ENCODE measurements at regions not wholly inside any gene's neighbourhood (a gene's known extent, or its start where the extent isn't known, plus 50 kb on each side); places are given as distances from the start of the nearest gene placed in this dataset.

DNA sequence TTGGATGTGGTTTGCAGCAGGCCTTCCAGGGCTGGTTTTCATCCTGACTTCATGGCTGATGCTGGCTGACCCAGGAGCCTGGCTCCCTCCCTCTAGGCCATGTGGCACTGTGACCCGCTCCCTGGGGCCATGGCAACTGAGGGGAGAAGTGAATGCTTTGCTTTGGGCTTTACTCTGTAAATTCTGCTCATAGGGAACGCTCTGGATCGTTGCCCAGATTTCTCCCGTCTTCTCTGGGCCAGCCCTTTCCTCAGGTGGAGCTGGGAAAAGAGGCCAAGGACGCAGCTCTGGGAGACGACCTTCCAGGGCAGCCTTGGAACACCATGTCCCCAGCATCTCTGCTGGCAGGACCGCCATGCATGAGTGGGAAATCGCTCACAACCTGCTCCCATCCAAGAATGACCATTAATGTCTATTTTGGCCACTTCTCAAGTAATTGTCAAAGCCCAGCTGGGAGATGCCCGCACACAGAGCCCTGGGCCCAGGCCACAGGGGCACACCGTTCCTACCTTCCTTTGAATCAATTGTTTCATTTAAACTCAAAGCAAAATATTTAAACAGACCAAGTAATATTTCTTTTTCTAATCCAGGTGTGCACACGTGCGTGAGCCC, 321.8 kb downstream of the TEX29 start:
- no peak overlapping the region for H3K9ac ChIP-seq (ENCODE audit: low read length)
- no peaks in the 10 kb centered on the region for H4K20me1 ChIP-seq (ENCODE audit: low read depth, low read length)
- no peak overlapping the region for H3K27ac ChIP-seq (ENCODE audit: low read depth, low read length)
- H2AFZ ChIP-seq (ENCODE audit: low read depth, low read length, severe bottlenecking): no peak overlapping the region
- H3K4me2 ChIP-seq (ENCODE audit: low read depth, low read length, poor library complexity, severe bottlenecking): no peak overlapping the region
- no peaks in the 10 kb centered on the region for H3K27me3 ChIP-seq (ENCODE audit: low read length)
- H3K36me3 ChIP-seq (ENCODE audit: low read length): no peaks in the 10 kb centered on the region
- H3K9me3 ChIP-seq (ENCODE audit: insufficient read depth, low read length): no peaks in the 10 kb centered on the region
- no peaks in the 10 kb centered on the region for H3K9me2 ChIP-seq (replicated peaks; ENCODE audit: insufficient read depth, low read length)
- H3F3A ChIP-seq (ENCODE audit: insufficient read depth): no peaks in the 10 kb centered on the region
- TF ChIP-seq, protein P1, sequence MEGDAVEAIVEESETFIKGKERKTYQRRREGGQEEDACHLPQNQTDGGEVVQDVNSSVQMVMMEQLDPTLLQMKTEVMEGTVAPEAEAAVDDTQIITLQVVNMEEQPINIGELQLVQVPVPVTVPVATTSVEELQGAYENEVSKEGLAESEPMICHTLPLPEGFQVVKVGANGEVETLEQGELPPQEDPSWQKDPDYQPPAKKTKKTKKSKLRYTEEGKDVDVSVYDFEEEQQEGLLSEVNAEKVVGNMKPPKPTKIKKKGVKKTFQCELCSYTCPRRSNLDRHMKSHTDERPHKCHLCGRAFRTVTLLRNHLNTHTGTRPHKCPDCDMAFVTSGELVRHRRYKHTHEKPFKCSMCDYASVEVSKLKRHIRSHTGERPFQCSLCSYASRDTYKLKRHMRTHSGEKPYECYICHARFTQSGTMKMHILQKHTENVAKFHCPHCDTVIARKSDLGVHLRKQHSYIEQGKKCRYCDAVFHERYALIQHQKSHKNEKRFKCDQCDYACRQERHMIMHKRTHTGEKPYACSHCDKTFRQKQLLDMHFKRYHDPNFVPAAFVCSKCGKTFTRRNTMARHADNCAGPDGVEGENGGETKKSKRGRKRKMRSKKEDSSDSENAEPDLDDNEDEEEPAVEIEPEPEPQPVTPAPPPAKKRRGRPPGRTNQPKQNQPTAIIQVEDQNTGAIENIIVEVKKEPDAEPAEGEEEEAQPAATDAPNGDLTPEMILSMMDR (IDR thresholded peaks at IDR 0.05; ENCODE audit: insufficient read depth, low read length, poor library complexity, severe bottlenecking): no peak
- no peak for TF ChIP-seq EZH2phosphoT487 (conservative IDR thresholded peaks at IDR 0.05; ENCODE audit: low read length)
- no peaks in the 10 kb centered on the region for H3K79me2 ChIP-seq (ENCODE audit: insufficient read depth, low read length)
- H3K4me3 ChIP-seq (ENCODE audit: insufficient read depth, low read length, poor library complexity, severe bottlenecking): no peak overlapping the region

DNA sequence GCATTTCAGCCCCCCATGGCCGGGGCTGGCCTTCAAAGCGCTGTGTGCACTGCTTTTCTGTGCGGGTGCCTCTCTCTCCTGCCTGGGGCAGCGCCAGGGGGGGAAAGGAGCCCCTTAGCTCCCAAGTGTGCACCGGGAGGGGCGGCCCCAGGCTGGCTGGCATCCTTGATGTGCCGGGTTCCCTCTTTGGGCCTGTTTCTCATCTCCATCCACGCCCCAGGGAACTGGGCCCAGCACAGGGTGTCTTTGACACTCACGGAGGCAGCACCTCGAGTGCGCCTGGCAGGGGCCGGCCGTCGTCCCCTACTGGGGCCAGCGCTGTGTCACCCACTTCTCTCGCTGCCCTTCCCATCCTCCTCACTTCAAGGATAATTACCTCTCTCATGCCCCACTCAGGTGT, 324.3 kb downstream of the TEX29 start:
- Histone ChIP-seq H3F3A (ENCODE audit: insufficient read depth) (no peaks in the 10 kb centered on the region), H3K9ac (ENCODE audit: low read length) (no peak overlapping the region), H2AFZ (ENCODE audit: low read depth, low read length, severe bottlenecking) (no peak overlapping the region), H3K4me2 (ENCODE audit: low read depth, low read length, poor library complexity, severe bottlenecking) (no peak overlapping the region), H3K4me3 (ENCODE audit: insufficient read depth, low read length, poor library complexity, severe bottlenecking) (no peak overlapping the region), H3K9me3 (ENCODE audit: insufficient read depth, low read length) (no peaks in the 10 kb centered on the region), H3K9me2 (replicated peaks; ENCODE audit: insufficient read depth, low read length) (no peaks in the 10 kb centered on the region), H3K79me2 (ENCODE audit: insufficient read depth, low read length) (no peaks in the 10 kb centered on the region), H4K20me1 (ENCODE audit: low read depth, low read length) (no peaks in the 10 kb centered on the region), H3K27me3 (ENCODE audit: low read length) (no peaks in the 10 kb centered on the region), H3K36me3 (ENCODE audit: low read length) (no peaks in the 10 kb centered on the region), H3K27ac (ENCODE audit: low read depth, low read length) (no peak overlapping the region)
- TF ChIP-seq, protein P1 (IDR thresholded peaks at IDR 0.05; ENCODE audit: insufficient read depth, low read length, poor library complexity, severe bottlenecking): no peak
- TF ChIP-seq EZH2phosphoT487 (conservative IDR thresholded peaks at IDR 0.05; ENCODE audit: low read length): no peak

DNA sequence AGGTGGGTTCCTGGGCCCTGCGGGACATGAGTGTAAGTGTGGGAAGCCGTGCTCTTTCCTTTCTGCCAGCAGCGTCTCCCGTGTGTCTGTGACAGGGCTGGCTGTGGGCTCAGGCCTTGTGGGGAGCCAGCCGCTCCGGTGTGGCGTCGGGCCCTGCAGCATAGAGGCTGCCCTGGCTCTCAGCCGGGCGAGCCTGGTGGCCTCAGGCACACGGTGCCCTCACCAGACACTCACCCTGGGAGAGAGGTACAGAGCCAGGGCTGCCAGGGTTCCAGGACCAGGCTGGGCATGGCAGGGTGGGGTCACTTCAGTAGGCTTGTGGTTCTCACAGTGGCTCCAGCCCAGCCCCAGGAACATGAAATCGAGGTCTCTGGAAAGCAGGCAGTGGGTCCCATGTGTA, 324.8 kb downstream of the TEX29 start:
- Histone ChIP-seq H3K4me3 (ENCODE audit: insufficient read depth, low read length, poor library complexity, severe bottlenecking) (no peak overlapping the region), H3K9me2 (replicated peaks; ENCODE audit: insufficient read depth, low read length) (no peaks in the 10 kb centered on the region), H3K9me3 (ENCODE audit: insufficient read depth, low read length) (no peaks in the 10 kb centered on the region), H3K79me2 (ENCODE audit: insufficient read depth, low read length) (no peaks in the 10 kb centered on the region), H3K27ac (ENCODE audit: low read depth, low read length) (no peak overlapping the region), H3K9ac (ENCODE audit: low read length) (no peak overlapping the region), H2AFZ (ENCODE audit: low read depth, low read length, severe bottlenecking) (no peak overlapping the region), H3F3A (ENCODE audit: insufficient read depth) (no peaks in the 10 kb centered on the region), H3K36me3 (ENCODE audit: low read length) (no peaks in the 10 kb centered on the region), H3K27me3 (ENCODE audit: low read length) (no peaks in the 10 kb centered on the region), H3K4me2 (ENCODE audit: low read depth, low read length, poor library complexity, severe bottlenecking) (no peak overlapping the region), H4K20me1 (ENCODE audit: low read depth, low read length) (no peaks in the 10 kb centered on the region)
- TF ChIP-seq, protein P1 (IDR thresholded peaks at IDR 0.05; ENCODE audit: insufficient read depth, low read length, poor library complexity, severe bottlenecking): no peak
- TF ChIP-seq EZH2phosphoT487 (conservative IDR thresholded peaks at IDR 0.05; ENCODE audit: low read length): no peak
